ENCODE measurements at regions not wholly inside any gene's neighbourhood (a gene's known extent, or its start where the extent isn't known, plus 50 kb on each side); places are given as distances from the start of the nearest gene placed in this dataset.

GRCh38 chr2:126765395-126765794, 109.4 kb downstream of the GYPC start:
- TF ChIP-seq, protein P1, sequence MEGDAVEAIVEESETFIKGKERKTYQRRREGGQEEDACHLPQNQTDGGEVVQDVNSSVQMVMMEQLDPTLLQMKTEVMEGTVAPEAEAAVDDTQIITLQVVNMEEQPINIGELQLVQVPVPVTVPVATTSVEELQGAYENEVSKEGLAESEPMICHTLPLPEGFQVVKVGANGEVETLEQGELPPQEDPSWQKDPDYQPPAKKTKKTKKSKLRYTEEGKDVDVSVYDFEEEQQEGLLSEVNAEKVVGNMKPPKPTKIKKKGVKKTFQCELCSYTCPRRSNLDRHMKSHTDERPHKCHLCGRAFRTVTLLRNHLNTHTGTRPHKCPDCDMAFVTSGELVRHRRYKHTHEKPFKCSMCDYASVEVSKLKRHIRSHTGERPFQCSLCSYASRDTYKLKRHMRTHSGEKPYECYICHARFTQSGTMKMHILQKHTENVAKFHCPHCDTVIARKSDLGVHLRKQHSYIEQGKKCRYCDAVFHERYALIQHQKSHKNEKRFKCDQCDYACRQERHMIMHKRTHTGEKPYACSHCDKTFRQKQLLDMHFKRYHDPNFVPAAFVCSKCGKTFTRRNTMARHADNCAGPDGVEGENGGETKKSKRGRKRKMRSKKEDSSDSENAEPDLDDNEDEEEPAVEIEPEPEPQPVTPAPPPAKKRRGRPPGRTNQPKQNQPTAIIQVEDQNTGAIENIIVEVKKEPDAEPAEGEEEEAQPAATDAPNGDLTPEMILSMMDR (IDR thresholded peaks at IDR 0.05; ENCODE audit: low read length, missing control alignments), result no peak
- H3K4me3 ChIP-seq (replicated peaks; ENCODE audit: low read depth, low read length), result no peak overlapping the region
- DNase-seq (ENCODE audit: low read depth), result no peak

GRCh38 chr2:126766295-126766968, 110.5 kb downstream of the GYPC start:
- DNase-seq (ENCODE audit: low read depth), result no peak
- no peak overlapping the region for H3K4me3 ChIP-seq (replicated peaks; ENCODE audit: low read depth, low read length)
- TF ChIP-seq, protein P1 (IDR thresholded peaks at IDR 0.05; ENCODE audit: low read length, missing control alignments), result no peak

GRCh38 chr2:126766969-126767296, 111.0 kb downstream of the GYPC start:
- TF ChIP-seq, protein P1 (IDR thresholded peaks at IDR 0.05; ENCODE audit: low read length, missing control alignments), result no peak
- no peak for DNase-seq (ENCODE audit: low read depth)

DNA sequence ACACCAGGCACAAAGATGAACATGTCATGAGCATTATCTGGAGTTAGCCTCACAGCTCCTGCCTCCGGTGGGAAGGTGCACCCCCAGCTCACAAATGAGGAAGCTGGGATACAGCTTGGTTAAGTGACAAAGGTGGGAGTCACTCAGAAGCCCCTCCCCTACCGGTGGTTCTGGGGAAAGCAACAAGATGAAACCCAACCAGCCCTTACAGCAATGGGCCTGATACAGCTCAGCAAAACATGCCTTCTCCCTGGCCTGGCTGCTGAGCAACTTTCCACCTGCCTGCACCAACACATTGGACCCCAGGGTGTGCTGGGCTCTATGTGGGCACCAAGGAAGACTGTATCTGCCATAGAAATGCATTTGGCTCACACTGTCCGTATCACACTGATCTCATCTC, 113.2 kb downstream of the GYPC start:
- DNase-seq (ENCODE audit: low read depth), result no peak
- no peak overlapping the region for H3K4me3 ChIP-seq (replicated peaks; ENCODE audit: low read depth, low read length)
- TF ChIP-seq, protein P1 (IDR thresholded peaks at IDR 0.05; ENCODE audit: low read length, missing control alignments), result no peak

More at GRCh38 chr2:126766969-126767296, 111.0 kb downstream of the GYPC start:
- no peak overlapping the region for H3K4me3 ChIP-seq (replicated peaks; ENCODE audit: low read depth, low read length)

- H3K4me3 ChIP-seq (replicated peaks; ENCODE audit: low read depth, low read length), result no peak overlapping the region
- TF ChIP-seq, protein P1 (IDR thresholded peaks at IDR 0.05; ENCODE audit: low read length, missing control alignments), result no peak
- DNase-seq (ENCODE audit: low read depth), result no peak
These were observed 114.5 kb downstream of the GYPC start for GRCh38 chr2:126770466-126770865.

- H3K4me3 ChIP-seq (replicated peaks; ENCODE audit: low read depth, low read length), result no peak overlapping the region
- no peak for DNase-seq (ENCODE audit: low read depth)
- TF ChIP-seq, protein P1 (IDR thresholded peaks at IDR 0.05; ENCODE audit: low read length, missing control alignments), result no peak
These were observed 115.1 kb downstream of the GYPC start for GRCh38 chr2:126771094-126771493.
